ENCODE measurements at regions not wholly inside any gene's neighbourhood (a gene's known extent, or its start where the extent isn't known, plus 50 kb on each side); places are given as distances from the start of the nearest gene placed in this dataset.

GRCh38 chr11:112425121-112425520, 164.5 kb upstream of the PLET1 start:
- no peak overlapping the region for H3K4me3 ChIP-seq (ENCODE audit: extremely low read depth in 1 of 4, insufficient read depth in 2 of 4, low read depth in 3 of 4, low read length in 4 of 4)
- 86% methylated on average over 5 of the region's 5 CpGs; no CpG with 5 or more reads in 1 of the 2 experiments for WGBS, 2 experiments (ENCODE audit: extremely low coverage in 1 of 2, insufficient coverage in 1 of 2, insufficient read length in 1 of 2, insufficient replicate concordance in 2 of 2, low coverage in 1 of 2, low lambda C conversion rate in 2 of 2, missing lambda C conversion rate in 1 of 2)
- H2BK20ac ChIP-seq (ENCODE audit: low read length): no peak overlapping the region
- H2AFZ ChIP-seq (ENCODE audit: low read length): no peak overlapping the region
- H4K5ac ChIP-seq (ENCODE audit: insufficient read length, low read depth, low read length): no peak overlapping the region
- H3K27me3 ChIP-seq (replicated peaks in 1 of 4; ENCODE audit: control insufficient read depth in 3 of 4, extremely low read depth in 1 of 4, insufficient read depth in 3 of 4, low read length in 3 of 4): no peaks in the 10 kb centered on the region
- no peak overlapping the region for H2BK120ac ChIP-seq (replicated peaks; ENCODE audit: low read depth, low read length)
- no peak overlapping the region for H3K4ac ChIP-seq (replicated peaks; ENCODE audit: insufficient read length, low read depth, low read length)
- H2BK5ac ChIP-seq (ENCODE audit: low read depth, low read length): no peak overlapping the region
- H3K4me1 ChIP-seq (replicated peaks in 1 of 4; ENCODE audit: control insufficient read depth in 3 of 4, insufficient read depth in 4 of 4, low read length in 3 of 4): peaks cover 0 to 4% (median 0%) of the 10 kb centered on the region in 4 experiments; a peak in 2 of 7 replicates
- no peak overlapping the region for H2BK12ac ChIP-seq (ENCODE audit: low read depth, low read length)
- CTCF ChIA-PET (ENCODE audit: partially characterized antibody): interaction anchor here (0.6 to 1.1 kb wide), 2 partner anchors 29 to 59 kb away, joined by 3 read pairs; no protein-coding TSS in a partner anchor
- H3K56ac ChIP-seq (replicated peaks; ENCODE audit: insufficient read length, low read depth, low read length): no peak overlapping the region
- no peak overlapping the region for H4K91ac ChIP-seq (replicated peaks; ENCODE audit: insufficient read length, low read length)
- H3K36me3 ChIP-seq (ENCODE audit: control insufficient read depth in 2 of 4, insufficient read depth in 4 of 4, low read length in 3 of 4): no peaks in the 10 kb centered on the region
- no peak overlapping the region for H3K23ac ChIP-seq (ENCODE audit: insufficient read length)
- no peaks in the 10 kb centered on the region for H3K79me1 ChIP-seq (ENCODE audit: low read depth, low read length)
- no peaks in the 10 kb centered on the region for H4K20me1 ChIP-seq (replicated peaks in 1 of 2; ENCODE audit: control insufficient read depth in 1 of 2, insufficient read depth in 2 of 2, low read length in 2 of 2)
- no peak overlapping the region for H3K14ac ChIP-seq (ENCODE audit: insufficient read length)
- no peak for DNase-seq (ENCODE audit: low read depth in 1 of 2, low spot score in 2 of 2)
- no peak overlapping the region for H3K18ac ChIP-seq (ENCODE audit: extremely low read depth, low read length)
- H2AK5ac ChIP-seq (ENCODE audit: low read depth, low read length): no peak overlapping the region
- H3K23me2 ChIP-seq (ENCODE audit: low read depth, low read length): no peaks in the 10 kb centered on the region
- no peak overlapping the region for H3K27ac ChIP-seq (ENCODE audit: low read depth, low read length)
- FAIRE-seq: no peak
- H4K8ac ChIP-seq (ENCODE audit: extremely low read depth, insufficient read depth, low read length): no peak overlapping the region
- POLR2A ChIA-PET (ENCODE audit: partially characterized antibody): no interaction called here
- TF ChIP-seq JUND (IDR thresholded peaks at IDR 0.05; ENCODE audit: low read length) (no peak), MAFK (IDR thresholded peaks at IDR 0.05; ENCODE audit: low read depth, low read length) (no peak), ATF3 (IDR thresholded peaks at IDR 0.05; ENCODE audit: insufficient read depth, low read depth, low read length) (no peak), EP300 (IDR thresholded peaks at IDR 0.05; ENCODE audit: borderline replicate concordance in 1 of 2, low read depth in 2 of 2, low read length in 2 of 2) (no peak), CBX5 (IDR thresholded peaks at IDR 0.05; ENCODE audit: low read depth, low read length) (no peak), NANOG (IDR thresholded peaks at IDR 0.05; ENCODE audit: insufficient read depth, low read depth, low read length, poor library complexity, severe bottlenecking) (no peak)
- no peak overlapping the region for H3K9ac ChIP-seq (replicated peaks in 1 of 4; ENCODE audit: extremely low read depth in 1 of 4, low read depth in 3 of 4, low read length in 3 of 4)
- H3K4me2 ChIP-seq (ENCODE audit: insufficient read depth in 1 of 2, low read depth in 2 of 2, low read length in 2 of 2): no peak overlapping the region
- peaks cover 2 to 5% of the 10 kb centered on the region in 2 experiments; a peak in 1 of 4 replicates for H3K9me3 ChIP-seq (ENCODE audit: insufficient read depth in 2 of 2, low read depth in 1 of 2, low read length in 1 of 2)
- no peak overlapping the region for H2BK15ac ChIP-seq (ENCODE audit: low read length)
- no peaks in the 10 kb centered on the region; a peak in 1 of 4 replicates for H3K79me2 ChIP-seq (ENCODE audit: control insufficient read depth in 1 of 2, insufficient read depth in 2 of 2, low read length in 2 of 2)

Measured in H1 (cell line).